Gastrocnemius medialis (tissue), 4 donors: ENCODE measurements at regions not wholly inside any gene's neighbourhood (a gene's known extent, or its start where the extent isn't known, plus 50 kb on each side); places are given as distances from the start of the nearest gene placed in this dataset.

Source experiments
- ATAC-seq, 2 donors: fragments of 150-250 bp; one replicate each; pipeline ENCODE4 v1.9.1; 2016
- DNase-seq, 2 donors: peaks; one replicate each; pipeline ENCODE4 v3.0.0-alpha.2; 2019
- H3K27ac ChIP-seq, 4 donors: fragments of 200-600 bp; sonication (generic); 1 replicate in 1 of 4; 2 replicates in 3 of 4; pipeline ENCODE4 v1.5.1; 2016 to 2018; ENCODE audit warnings: mild to moderate bottlenecking in 2 of 4, moderate library complexity in 1 of 4
- H3K27me3 ChIP-seq, 3 donors: fragments of 200-600 bp; sonication (generic) in 2 of 3; 1 replicate in 1 of 3; 2 replicates in 2 of 3; pipeline versions ENCODE4 v1.5.1 to v1.6.0; 2016 to 2019; ENCODE audit warnings: mild to moderate bottlenecking in 1 of 3, moderate library complexity in 1 of 3
- H3K36me3 ChIP-seq, 2 donors: fragments of 200-600 bp; sonication (generic) in 1 of 2; one replicate each; pipeline ENCODE4 v1.5.1; 2017 to 2018
- H3K4me1 ChIP-seq, 2 donors: fragments of 200-600 bp; sonication (generic) in 1 of 2; one replicate each; pipeline ENCODE4 v1.5.1; 2016 to 2017; ENCODE audit warnings: mild to moderate bottlenecking in 2 of 2
- H3K4me3 ChIP-seq, 4 donors: fragments of 200-600 bp; sonication (generic) in 3 of 4; 1 replicate in 1 of 4; 2 replicates in 3 of 4; pipeline ENCODE4 v1.5.1; 2016 to 2019; ENCODE audit warnings: mild to moderate bottlenecking in 2 of 4
- H3K9me3 ChIP-seq, 3 donors: fragments of 200-600 bp; sonication (generic) in 2 of 3; 1 replicate in 1 of 3; 2 replicates in 2 of 3; pipeline ENCODE4 v1.5.1; 2016 to 2019
- POLR2A ChIP-seq, 2 donors: fragments of 450-650 bp; IDR thresholded peaks; one replicate each; pipeline ENCODE4 v1.6.1; 2017; ENCODE audit warnings: antibody characterized with exemption in 2 of 2, mild to moderate bottlenecking in 2 of 2, moderate library complexity in 2 of 2
- in situ Hi-C, 4 donors: fragments of 200-750 bp; cut with MboI; loops; one replicate each; pipeline versions ENCODE4 v1.15.0 to v1.8.0; 2017; ENCODE audit warnings: low sequenced_read_pairs in 4 of 4
- intact Hi-C: fragments of 100-400 bp; cut with DNase I; formaldehyde crosslinking; loops from one replicate; pipeline ENCODE4 v1.15.1; 2023; ENCODE audit warnings: low total_unique reads
- TF ChIP-seq, protein P1 (sequence below), 5 experiments: fragments of 450-650 bp in 3 of 5; fragments of 200-600 bp in 2 of 5; sonication (generic) in 2 of 5; IDR thresholded peaks in 4 of 5; conservative IDR thresholded peaks in 1 of 5; 1 replicate in 4 of 5; 2 replicates in 1 of 5; pipeline ENCODE4 v1.5.1; 2016 to 2019; ENCODE audit warnings: antibody characterized with exemption in 5 of 5, mild to moderate bottlenecking in 3 of 5, moderate library complexity in 3 of 5

DNA sequence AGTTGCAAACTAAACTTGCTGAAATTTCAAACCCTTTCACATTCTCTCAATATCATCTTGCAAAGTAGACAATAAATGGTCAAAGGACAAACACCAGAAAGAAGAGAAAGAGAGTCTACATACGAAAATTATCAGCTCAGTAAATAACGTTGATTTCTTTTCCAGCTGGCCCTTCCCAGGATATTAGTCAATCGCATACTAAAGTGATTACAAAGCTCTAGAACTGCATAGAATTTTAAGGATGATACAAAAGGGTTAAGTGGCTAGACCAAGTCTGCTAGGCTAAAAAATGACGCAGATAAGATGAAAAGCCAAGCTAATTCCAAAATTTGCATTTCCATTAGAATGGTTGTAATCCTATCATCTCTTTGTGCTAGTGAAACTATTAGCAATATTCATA, 405.7 kb downstream of the FBXO15 start:
- Histone ChIP-seq H3K36me3 (no peaks in the 10 kb centered on the region), H3K4me1 (no peaks in the 10 kb centered on the region), H3K9me3 (no peaks in the 10 kb centered on the region), H3K27ac (no peak overlapping the region), H3K4me3 (no peak overlapping the region), H3K27me3 (no peaks in the 10 kb centered on the region)
- in situ Hi-C loops (no loop called here), intact Hi-C loops (no loop called here)
- DNase-seq (no peak), ATAC-seq (no peak)
- TF ChIP-seq, protein P1, sequence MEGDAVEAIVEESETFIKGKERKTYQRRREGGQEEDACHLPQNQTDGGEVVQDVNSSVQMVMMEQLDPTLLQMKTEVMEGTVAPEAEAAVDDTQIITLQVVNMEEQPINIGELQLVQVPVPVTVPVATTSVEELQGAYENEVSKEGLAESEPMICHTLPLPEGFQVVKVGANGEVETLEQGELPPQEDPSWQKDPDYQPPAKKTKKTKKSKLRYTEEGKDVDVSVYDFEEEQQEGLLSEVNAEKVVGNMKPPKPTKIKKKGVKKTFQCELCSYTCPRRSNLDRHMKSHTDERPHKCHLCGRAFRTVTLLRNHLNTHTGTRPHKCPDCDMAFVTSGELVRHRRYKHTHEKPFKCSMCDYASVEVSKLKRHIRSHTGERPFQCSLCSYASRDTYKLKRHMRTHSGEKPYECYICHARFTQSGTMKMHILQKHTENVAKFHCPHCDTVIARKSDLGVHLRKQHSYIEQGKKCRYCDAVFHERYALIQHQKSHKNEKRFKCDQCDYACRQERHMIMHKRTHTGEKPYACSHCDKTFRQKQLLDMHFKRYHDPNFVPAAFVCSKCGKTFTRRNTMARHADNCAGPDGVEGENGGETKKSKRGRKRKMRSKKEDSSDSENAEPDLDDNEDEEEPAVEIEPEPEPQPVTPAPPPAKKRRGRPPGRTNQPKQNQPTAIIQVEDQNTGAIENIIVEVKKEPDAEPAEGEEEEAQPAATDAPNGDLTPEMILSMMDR (IDR thresholded peaks at IDR 0.05 in 4 of 5, conservative IDR thresholded peaks at IDR 0.05 in 1 of 5), result no peak
- TF ChIP-seq POLR2A (IDR thresholded peaks at IDR 0.05), result no peak

DNA sequence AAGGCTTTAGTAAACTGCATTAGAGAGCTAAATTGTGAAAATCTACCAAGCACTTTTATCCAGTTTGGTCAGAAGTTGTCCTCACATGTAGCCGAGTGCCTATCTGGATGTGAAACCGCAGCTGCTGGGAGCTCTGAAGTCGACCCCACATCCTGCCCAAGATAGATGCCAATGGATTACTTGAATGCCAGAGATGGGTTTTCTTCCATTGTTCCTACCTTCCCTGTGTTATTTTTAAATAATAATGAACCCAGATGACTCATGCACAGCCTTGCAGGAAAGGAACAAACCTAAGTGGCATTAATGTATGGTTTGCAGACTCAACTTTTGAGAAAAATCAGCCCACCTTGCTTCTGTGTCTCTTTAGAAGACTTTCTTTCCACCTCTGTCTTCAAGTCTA, 408.5 kb downstream of the FBXO15 start:
- TF ChIP-seq, protein P1 (IDR thresholded peaks at IDR 0.05 in 4 of 5, conservative IDR thresholded peaks at IDR 0.05 in 1 of 5), result no peak
- intact Hi-C loops, result no loop called here
- Histone ChIP-seq H3K9me3 (no peaks in the 10 kb centered on the region), H3K27ac (no peak overlapping the region), H3K27me3 (no peaks in the 10 kb centered on the region), H3K4me3 (no peak overlapping the region), H3K4me1 (no peaks in the 10 kb centered on the region), H3K36me3 (no peaks in the 10 kb centered on the region)
- in situ Hi-C loops, result no loop called here
- no peak for DNase-seq
- ATAC-seq, result no peak

DNA sequence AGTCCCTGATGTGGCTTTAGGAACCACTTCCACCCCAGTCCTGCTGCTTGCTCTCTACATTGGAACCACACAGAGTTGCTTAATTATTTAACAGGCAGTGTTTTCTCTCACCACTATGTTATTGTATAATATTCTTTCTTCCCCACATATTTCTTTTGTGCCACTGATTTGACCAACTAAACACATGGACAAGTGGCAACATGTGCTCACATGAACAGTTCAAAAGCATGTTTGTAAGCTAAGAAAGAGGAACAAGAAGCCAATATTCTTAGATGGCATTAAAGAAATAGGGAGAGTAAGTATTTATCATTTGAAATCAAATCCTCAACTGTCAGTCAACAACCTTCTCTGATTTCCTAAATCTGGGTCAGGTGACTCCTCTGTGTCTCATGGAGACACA, 409.6 kb downstream of the FBXO15 start:
- ATAC-seq, result no peak
- intact Hi-C loops (no loop called here), in situ Hi-C loops (no loop called here)
- Histone ChIP-seq H3K9me3 (no peaks in the 10 kb centered on the region), H3K36me3 (no peaks in the 10 kb centered on the region), H3K27me3 (no peaks in the 10 kb centered on the region), H3K4me1 (no peaks in the 10 kb centered on the region), H3K27ac (no peak overlapping the region), H3K4me3 (no peak overlapping the region)
- no peak for TF ChIP-seq POLR2A (IDR thresholded peaks at IDR 0.05)
- TF ChIP-seq, protein P1 (IDR thresholded peaks at IDR 0.05 in 4 of 5, conservative IDR thresholded peaks at IDR 0.05 in 1 of 5), result no peak
- DNase-seq, result no peak

DNA sequence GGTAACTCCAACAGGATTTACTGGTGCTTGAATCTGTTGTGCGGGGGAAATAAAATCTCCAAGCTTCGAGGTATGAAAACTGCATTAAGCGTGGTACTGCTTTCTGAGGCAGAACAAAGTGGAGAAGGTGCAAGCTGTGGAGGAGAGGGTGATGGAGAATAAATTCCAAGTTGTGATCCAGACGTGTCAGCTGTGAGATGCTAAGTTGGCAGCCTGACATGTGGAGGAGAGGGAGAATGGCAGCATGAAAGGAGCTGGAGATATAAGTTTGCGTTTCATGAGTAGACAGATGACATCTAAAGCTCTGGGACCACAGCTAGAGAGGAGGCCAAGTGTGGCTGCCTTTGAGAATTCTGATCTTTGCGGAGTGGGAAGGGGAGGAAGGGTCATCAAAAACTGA, 411.8 kb downstream of the FBXO15 start:
- H3K27me3 ChIP-seq, result no peaks in the 10 kb centered on the region
- DNase-seq (no peak), ATAC-seq (no peak)
- intact Hi-C loops (no loop called here), in situ Hi-C loops (no loop called here)
- no peaks in the 10 kb centered on the region for H3K36me3 ChIP-seq
- no peaks in the 10 kb centered on the region for H3K4me1 ChIP-seq
- TF ChIP-seq, protein P1 (IDR thresholded peaks at IDR 0.05 in 4 of 5, conservative IDR thresholded peaks at IDR 0.05 in 1 of 5), result no peak
- no peak for TF ChIP-seq POLR2A (IDR thresholded peaks at IDR 0.05)
- no peak overlapping the region for H3K27ac ChIP-seq
- no peak overlapping the region for H3K4me3 ChIP-seq
- no peaks in the 10 kb centered on the region for H3K9me3 ChIP-seq

DNA sequence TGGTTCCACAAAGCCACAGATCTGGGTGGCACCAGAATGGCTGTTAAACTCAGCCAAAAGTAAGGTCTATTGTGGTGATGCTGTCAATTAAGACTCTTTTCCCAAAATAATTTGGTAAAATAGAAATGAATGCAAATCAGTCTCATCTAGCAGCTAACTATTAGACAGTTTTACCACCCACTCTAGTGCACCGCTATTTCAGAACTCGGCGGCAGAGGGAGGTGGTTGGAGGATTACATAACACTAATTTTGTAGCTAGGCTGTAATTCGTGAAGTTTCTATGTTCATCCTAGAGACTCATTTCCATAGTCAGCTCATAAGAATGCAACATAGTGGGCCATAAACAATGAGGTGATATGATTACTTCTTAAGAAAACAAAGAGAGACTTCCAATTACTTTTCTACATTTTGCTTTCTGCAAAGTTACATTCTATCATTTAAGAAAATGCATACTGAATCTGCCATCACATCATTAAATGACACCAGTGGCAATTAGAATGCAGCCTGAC, 413.8 kb downstream of the FBXO15 start:
- Histone ChIP-seq H3K4me3 (no peak overlapping the region), H3K9me3 (no peaks in the 10 kb centered on the region), H3K36me3 (no peaks in the 10 kb centered on the region), H3K4me1 (no peaks in the 10 kb centered on the region), H3K27me3 (no peaks in the 10 kb centered on the region), H3K27ac (no peak overlapping the region)
- in situ Hi-C loops, result no loop called here
- no peak for DNase-seq
- TF ChIP-seq POLR2A (IDR thresholded peaks at IDR 0.05), result no peak
- TF ChIP-seq, protein P1 (IDR thresholded peaks at IDR 0.05 in 4 of 5, conservative IDR thresholded peaks at IDR 0.05 in 1 of 5), result no peak
- intact Hi-C loops, result no loop called here
- no peak for ATAC-seq
